ENCODE measurements at regions not wholly inside any gene's neighbourhood (a gene's known extent, or its start where the extent isn't known, plus 50 kb on each side); places are given as distances from the start of the nearest gene placed in this dataset.

- Mint-ChIP-seq H3K4me1 (peaks cover 4 to 7% of the 10 kb centered on the region in 2 experiments), H3K27ac (no peak overlapping the region), H3K27me3 (ENCODE audit: low read depth) (no peaks in the 10 kb centered on the region), H3K9me3 (no peaks in the 10 kb centered on the region), H3K4me3 (no peak overlapping the region), H3K36me3 (ENCODE audit: insufficient read depth in 1 of 3, low read depth in 3 of 3) (no peaks in the 10 kb centered on the region)
- Histone ChIP-seq H4K20me1 (ENCODE audit: control insufficient read depth, insufficient read depth, insufficient read length) (no peaks in the 10 kb centered on the region), H2BK120ac (ENCODE audit: low read depth, low read length, poor library complexity, severe bottlenecking) (no peak overlapping the region), H2BK15ac (ENCODE audit: low read depth, low read length) (no peak overlapping the region), H3K4ac (ENCODE audit: low read depth, low read length) (no peak overlapping the region), H2BK5ac (ENCODE audit: insufficient read length, low read length) (no peak overlapping the region), H3K23ac (ENCODE audit: insufficient read length, low read depth, low read length) (no peak overlapping the region), H2BK12ac (ENCODE audit: insufficient read length, low read depth, low read length) (no peak overlapping the region), H3K4me2 (ENCODE audit: insufficient read depth, insufficient read length, low read length) (no peak overlapping the region), H2AK5ac (ENCODE audit: insufficient read length, low read length) (no peak overlapping the region), H3K79me1 (ENCODE audit: insufficient read depth, low read depth, low read length, poor library complexity, severe bottlenecking) (no peaks in the 10 kb centered on the region), H3K14ac (ENCODE audit: insufficient read depth, low read length) (no peak overlapping the region), H2AFZ (ENCODE audit: low read length) (no peak overlapping the region), H3T11ph (ENCODE audit: low read length) (no peak overlapping the region), H3K9me3 (ENCODE audit: control insufficient read depth, low read depth, low read length) (no peaks in the 10 kb centered on the region), H4K8ac (replicated peaks; ENCODE audit: insufficient read length, low read depth, low read length) (no peak overlapping the region), H3K27me3 (ENCODE audit: insufficient read depth, low read length) (no peaks in the 10 kb centered on the region), H4K91ac (ENCODE audit: insufficient read length, low read depth, low read length) (no peak overlapping the region), H3K79me2 (ENCODE audit: insufficient read depth, low read length) (no peaks in the 10 kb centered on the region), H3K18ac (ENCODE audit: insufficient read length, low read depth, low read length) (no peak overlapping the region), H4K5ac (ENCODE audit: insufficient read length, low read depth, low read length) (no peak overlapping the region), H3K9ac (ENCODE audit: extremely low read depth, insufficient read length, low read length) (no peak overlapping the region), H3K23me2 (ENCODE audit: insufficient read length, low read depth, low read length, poor library complexity, severe bottlenecking) (no peaks in the 10 kb centered on the region), H3K27ac (ENCODE audit: insufficient read length, low read depth, low read length) (no peak overlapping the region), H2BK20ac (ENCODE audit: low read depth, low read length, poor library complexity, severe bottlenecking) (no peak overlapping the region), H3K56ac (ENCODE audit: insufficient read length, low read depth, low read length) (no peak overlapping the region), H3K4me1 (ENCODE audit: insufficient read depth, low read length) (no peaks in the 10 kb centered on the region)
- no peak for TF ChIP-seq CTCF (conservative IDR thresholded peaks at IDR 0.05)
- WGBS (ENCODE audit: extremely low coverage, insufficient read length, low lambda C conversion rate) = no CpG with 5 or more reads among the region's 4 CpGs
- DNase-seq = no peak
Measured at GRCh38 chr12:25771476-25771875, 187.0 kb upstream of the RASSF8 start.
